Endothelial cell of umbilical vein (primary cell): ENCODE measurements at regions not wholly inside any gene's neighbourhood (a gene's known extent, or its start where the extent isn't known, plus 50 kb on each side); places are given as distances from the start of the nearest gene placed in this dataset.

ENCODE experiments used
- BruUV-seq: library from RNA; stranded (reverse); fragments of 400-500 nt; replicated peaks from 2 replicates; lab custom pipeline; 2021; lab: Mats Ljungman, UMichigan
- CTCF ChIA-PET: fragments of 300-600, 350-600 bp; sonication (Branson Sonifier 250); formaldehyde crosslinking; loops from one replicate; lab custom pipeline; 2021; ENCODE audit warnings: antibody characterized with exemption, inconsistent platforms; lab: Charles Lee
- POLR2A ChIA-PET: fragments of 300-600, 350-600 bp; sonication (Branson Sonifier 250); formaldehyde crosslinking; loops from one replicate; lab custom pipeline; 2021; ENCODE audit warnings: antibody characterized with exemption, inconsistent platforms; lab: Charles Lee
- DNase-seq: peaks from one replicate; pipeline ENCODE4 v3.0.0-alpha.2; 2011; ENCODE audit warnings: low read depth, low spot score
- FAIRE-seq: peaks from 2 replicates; lab custom pipeline; 2011; peaks lifted over from hg19 to GRCh38; lab: Jason Lieb, UNC
- H2AFZ ChIP-seq: 2 replicates; pipeline ENCODE4 v1.6.0; 2012; ENCODE audit warnings: low read depth, low read length, control low read depth, inconsistent platforms
- H3K27ac ChIP-seq: 2 replicates; pipeline ENCODE4 v1.5.1; 2011; ENCODE audit warnings: low read depth, mild to moderate bottlenecking, control low read depth, low read length, moderate library complexity; ENCODE audit not compliant: insufficient read depth
- H3K27me3 ChIP-seq, 2 experiments: 2 replicates each; pipeline versions ENCODE4 v1.6.0 to v1.6.1; 2011; ENCODE audit warnings: low read length in 2 of 2, mixed read lengths in 1 of 2; ENCODE audit not compliant: control insufficient read depth in 2 of 2, insufficient read depth in 2 of 2
- H3K36me3 ChIP-seq, 2 experiments: 2 replicates in 1 of 2; 3 replicates in 1 of 2; pipeline ENCODE4 v1.5.1; 2011; ENCODE audit warnings: low read length in 2 of 2, mild to moderate bottlenecking in 1 of 2, moderate library complexity in 1 of 2; ENCODE audit not compliant: control insufficient read depth in 2 of 2, insufficient read depth in 2 of 2; ENCODE audit errors: extremely low read depth in 1 of 2
- H3K4me1 ChIP-seq: 3 replicates; pipeline ENCODE4 v1.5.1; 2011; ENCODE audit warnings: mild to moderate bottlenecking, low read length; ENCODE audit not compliant: control insufficient read depth, insufficient read depth; ENCODE audit errors: extremely low read depth
- H3K4me2 ChIP-seq: 2 replicates; pipeline ENCODE4 v1.6.1; 2011; ENCODE audit warnings: low read length, control low read depth, mixed read lengths; ENCODE audit not compliant: insufficient read depth
- H3K4me3 ChIP-seq, 3 experiments: fragments of 200-600 bp in 1 of 3; sonication (generic), shearing (Covaris generic) in 1 of 3; replicated peaks in 1 of 3; 2 replicates each; pipeline ENCODE4 v1.5.1; 2011 to 2016; ENCODE audit warnings: control low read depth in 3 of 3, low read length in 3 of 3, mild to moderate bottlenecking in 2 of 3, inconsistent platforms in 1 of 3, low read depth in 1 of 3, moderate library complexity in 1 of 3; ENCODE audit not compliant: insufficient read depth in 1 of 3
- H3K79me2 ChIP-seq: 2 replicates; pipeline ENCODE4 v1.6.0; 2012; ENCODE audit warnings: low read length, inconsistent platforms; ENCODE audit not compliant: control insufficient read depth, insufficient read depth
- H3K9ac ChIP-seq: replicated peaks from 2 replicates; pipeline ENCODE3; 2011; ENCODE audit warnings: low read length, control low read depth; ENCODE audit not compliant: insufficient read depth; ENCODE audit errors: extremely low read depth
- H3K9me1 ChIP-seq: replicated peaks from 3 replicates; pipeline ENCODE4 v1.6.0; 2011; ENCODE audit warnings: mild to moderate bottlenecking, low read length; ENCODE audit not compliant: control insufficient read depth, insufficient read depth; ENCODE audit errors: extremely low read depth
- H3K9me3 ChIP-seq: replicated peaks from 2 replicates; pipeline ENCODE4 v1.5.1; 2012; ENCODE audit warnings: low read length, inconsistent platforms; ENCODE audit not compliant: control insufficient read depth, insufficient read depth
- H4K20me1 ChIP-seq: replicated peaks from 2 replicates; pipeline ENCODE3; 2011; ENCODE audit warnings: mild to moderate bottlenecking, low read length; ENCODE audit not compliant: control insufficient read depth, insufficient read depth; ENCODE audit errors: extremely low read depth
- CTCF ChIP-seq, 2 donors: IDR thresholded peaks; 1 replicate in 1 of 2; 2 replicates in 1 of 2; pipeline ENCODE4 v1.5.1; 2011; ENCODE audit warnings: low read length in 2 of 2, mild to moderate bottlenecking in 2 of 2, moderate library complexity in 2 of 2, control low read depth in 1 of 2, inconsistent platforms in 1 of 2, low read depth in 1 of 2; ENCODE audit not compliant: insufficient read depth in 1 of 2; ENCODE audit errors: extremely low read depth in 1 of 2
- EZH2 ChIP-seq: IDR thresholded peaks from 2 replicates; pipeline ENCODE4 v1.6.1; 2012; ENCODE audit warnings: borderline replicate concordance, low read depth, mild to moderate bottlenecking, moderate library complexity, low read length, inconsistent platforms; ENCODE audit not compliant: severe bottlenecking
- FOS ChIP-seq: IDR thresholded peaks from 2 replicates; pipeline ENCODE4 v1.6.1; 2011; ENCODE audit warnings: mild to moderate bottlenecking, low read length, moderate library complexity, borderline replicate concordance; ENCODE audit not compliant: insufficient read depth
- GATA2 ChIP-seq: IDR thresholded peaks from 2 replicates; pipeline ENCODE4 v1.7.0; 2011; ENCODE audit warnings: low read depth, mild to moderate bottlenecking, moderate library complexity, mixed read lengths, low read length; ENCODE audit not compliant: insufficient read length, insufficient read depth
- JUN ChIP-seq: IDR thresholded peaks from 2 replicates; pipeline ENCODE4 v1.6.1; 2011; ENCODE audit warnings: borderline replicate concordance, low read depth; ENCODE audit not compliant: insufficient read length, insufficient read depth
- MAX ChIP-seq: IDR thresholded peaks from 2 replicates; pipeline ENCODE4 v1.6.1; 2011; ENCODE audit not compliant: insufficient read depth, insufficient read length
- MYC ChIP-seq: IDR thresholded peaks from one replicate; pipeline ENCODE4 v1.6.1; 2011; ENCODE audit warnings: mild to moderate bottlenecking, low read depth, low read length
- POLR2A ChIP-seq: IDR thresholded peaks from 2 replicates; pipeline ENCODE4 v1.6.1; 2012; ENCODE audit warnings: low read depth, mild to moderate bottlenecking, control low read depth, low read length
- POLR2AphosphoS5 ChIP-seq: IDR thresholded peaks from 2 replicates; pipeline ENCODE4 v1.6.1; 2012; ENCODE audit warnings: low read depth, mild to moderate bottlenecking, control low read depth, low read length, moderate library complexity; ENCODE audit not compliant: insufficient read depth
- dilution Hi-C: fragments of 300-500 bp; cut with MboI; formaldehyde crosslinking; loops from one replicate; pipeline ENCODE4 v1.15.0; 2019; ENCODE audit warnings: low sequenced_read_pairs; ENCODE audit not compliant: extremely low pct_ligation_motif_present
- intact Hi-C: fragments of 100-400 bp; cut with micrococcal nuclease; formaldehyde crosslinking; loops from one replicate; pipeline ENCODE4 v1.10.0; 2022

GRCh38 chr12:91989143-91989542 lies 156.5 kb downstream of the BTG1 start:
- no peaks in the 10 kb centered on the region for H4K20me1 ChIP-seq
- no peaks in the 10 kb centered on the region for H3K27me3 ChIP-seq
- DNase-seq: no peak
- no TSS peak for BruUV-seq
- no peak overlapping the region for H3K4me3 ChIP-seq
- no peak for FAIRE-seq
- H3K9ac ChIP-seq: no peak overlapping the region
- POLR2A ChIA-PET: interaction anchor here (1.0 kb wide), 1 partner anchor 157 kb away, joined by 4 read pairs; the partner anchor contains the start of gene BTG1
- dilution Hi-C loops: no loop called here
- CTCF ChIA-PET: interaction anchor here (1.0 kb wide), 1 partner anchor 152 kb away, joined by 3 read pairs; no protein-coding TSS in a partner anchor
- no peak overlapping the region for H2AFZ ChIP-seq
- H3K79me2 ChIP-seq: no peaks in the 10 kb centered on the region
- peak overlapping the region; percentile 94 for H3K27ac ChIP-seq
- H3K36me3 ChIP-seq: no peaks in the 10 kb centered on the region
- no peak for TF ChIP-seq POLR2A
- TF ChIP-seq FOS: no peak
- TF ChIP-seq JUN: no peak
- TF ChIP-seq POLR2AphosphoS5: no peak
- TF ChIP-seq MYC: no peak
- intact Hi-C loops: loop anchor here (2.0 to 5.0 kb wide), 2 partner anchors 102 to 106 kb away; no protein-coding TSS in a partner anchor
- H3K9me1 ChIP-seq: no peaks in the 10 kb centered on the region
- H3K9me3 ChIP-seq: no peaks in the 10 kb centered on the region
- peak overlapping the region; percentile 75 for H3K4me2 ChIP-seq
- peaks cover 84% of the 10 kb centered on the region for H3K4me1 ChIP-seq

GRCh38 chr12:91988086-91988923 lies 157.3 kb downstream of the BTG1 start:
- POLR2A ChIA-PET: interaction anchor here (1.0 to 4.2 kb wide), 2 partner anchors 157 kb away, joined by 4 to 17 read pairs; partner anchors contain the start of gene BTG1
- no peak overlapping the region for H3K4me3 ChIP-seq
- intact Hi-C loops: loop anchor here (1.0 to 5.0 kb wide), 7 partner anchors 61 to 588 kb away; no protein-coding TSS in a partner anchor
- no peaks in the 10 kb centered on the region for H3K27me3 ChIP-seq
- no peaks in the 10 kb centered on the region for H3K9me1 ChIP-seq
- peak overlapping the region; percentile 75 for H3K4me2 ChIP-seq
- H3K9ac ChIP-seq: peak overlapping the region; percentile 38
- DNase-seq (peak; percentile 98), FAIRE-seq (peak; percentile 94)
- TF ChIP-seq POLR2AphosphoS5 (peak; percentile 89), POLR2A (peak; percentile 51), MAX (no peak), GATA2 (peak; percentile 76), FOS (peak; percentile 93), CTCF (IDR thresholded peaks at IDR 0.05; ENCODE audit: extremely low read depth in 1 of 2, insufficient read depth in 1 of 2, low read depth in 1 of 2, low read length in 2 of 2) (no peak), MYC (no peak), EZH2 (no peak), JUN (peak; percentile 89)
- no peaks in the 10 kb centered on the region for H3K9me3 ChIP-seq
- H3K79me2 ChIP-seq: no peaks in the 10 kb centered on the region
- dilution Hi-C loops: no loop called here
- no peaks in the 10 kb centered on the region for H3K36me3 ChIP-seq
- BruUV-seq: no TSS peak
- CTCF ChIA-PET: interaction anchor here (1.0 to 3.6 kb wide), 5 partner anchors 96 to 177 kb away, joined by 3 to 29 read pairs (median 4); no protein-coding TSS in a partner anchor
- peaks cover 76% of the 10 kb centered on the region for H3K4me1 ChIP-seq
- H4K20me1 ChIP-seq: no peaks in the 10 kb centered on the region
- no peak overlapping the region for H2AFZ ChIP-seq
- H3K27ac ChIP-seq: peak overlapping the region; percentile 94
